ENCODE measurements at regions not wholly inside any gene's neighbourhood (a gene's known extent, or its start where the extent isn't known, plus 50 kb on each side); places are given as distances from the start of the nearest gene placed in this dataset.

- no peak for TF ChIP-seq POLR2AphosphoS5 (IDR thresholded peaks at IDR 0.05; ENCODE audit: borderline replicate concordance, low read depth, low read length)
- TF ChIP-seq EZH2 (IDR thresholded peaks at IDR 0.05), result no peak
Observed at GRCh38 chr2:23065210-23065609, 319.8 kb upstream of the KLHL29 start.

Measured in SK-N-MC (cell line).